ENCODE measurements at regions not wholly inside any gene's neighbourhood (a gene's known extent, or its start where the extent isn't known, plus 50 kb on each side); places are given as distances from the start of the nearest gene placed in this dataset.

DNA sequence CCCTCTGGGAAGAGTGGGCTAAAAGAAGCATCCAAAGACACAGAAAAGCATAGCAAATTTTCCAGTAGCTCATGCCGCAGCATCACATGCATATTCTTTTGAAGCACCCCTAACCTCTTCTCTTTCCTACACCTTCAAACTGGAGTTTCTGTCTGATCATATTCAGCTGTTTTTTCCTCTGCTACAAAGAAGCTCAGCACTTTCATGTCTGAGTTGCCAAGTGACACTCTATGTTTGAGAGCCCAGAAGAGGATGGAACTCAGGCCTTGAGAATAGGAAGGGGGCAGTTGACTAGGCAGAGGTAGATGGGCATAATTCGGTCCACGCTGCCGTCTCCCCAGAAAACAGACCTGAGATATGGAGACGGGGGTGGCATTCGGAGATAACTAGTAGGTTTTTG is 489.6 kb upstream of the NR2F2 start:
- TF ChIP-seq, protein P1, sequence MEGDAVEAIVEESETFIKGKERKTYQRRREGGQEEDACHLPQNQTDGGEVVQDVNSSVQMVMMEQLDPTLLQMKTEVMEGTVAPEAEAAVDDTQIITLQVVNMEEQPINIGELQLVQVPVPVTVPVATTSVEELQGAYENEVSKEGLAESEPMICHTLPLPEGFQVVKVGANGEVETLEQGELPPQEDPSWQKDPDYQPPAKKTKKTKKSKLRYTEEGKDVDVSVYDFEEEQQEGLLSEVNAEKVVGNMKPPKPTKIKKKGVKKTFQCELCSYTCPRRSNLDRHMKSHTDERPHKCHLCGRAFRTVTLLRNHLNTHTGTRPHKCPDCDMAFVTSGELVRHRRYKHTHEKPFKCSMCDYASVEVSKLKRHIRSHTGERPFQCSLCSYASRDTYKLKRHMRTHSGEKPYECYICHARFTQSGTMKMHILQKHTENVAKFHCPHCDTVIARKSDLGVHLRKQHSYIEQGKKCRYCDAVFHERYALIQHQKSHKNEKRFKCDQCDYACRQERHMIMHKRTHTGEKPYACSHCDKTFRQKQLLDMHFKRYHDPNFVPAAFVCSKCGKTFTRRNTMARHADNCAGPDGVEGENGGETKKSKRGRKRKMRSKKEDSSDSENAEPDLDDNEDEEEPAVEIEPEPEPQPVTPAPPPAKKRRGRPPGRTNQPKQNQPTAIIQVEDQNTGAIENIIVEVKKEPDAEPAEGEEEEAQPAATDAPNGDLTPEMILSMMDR (IDR thresholded peaks at IDR 0.05; ENCODE audit: borderline replicate concordance, control extremely low read depth, extremely low read depth, insufficient read depth, missing control alignments), result no peak
- DNase-seq (ENCODE audit: low spot score), result no peak
- in situ Hi-C loops (cut with MboI; ENCODE audit: low sequenced_read_pairs, unreplicated experiment), result no loop called here

DNA sequence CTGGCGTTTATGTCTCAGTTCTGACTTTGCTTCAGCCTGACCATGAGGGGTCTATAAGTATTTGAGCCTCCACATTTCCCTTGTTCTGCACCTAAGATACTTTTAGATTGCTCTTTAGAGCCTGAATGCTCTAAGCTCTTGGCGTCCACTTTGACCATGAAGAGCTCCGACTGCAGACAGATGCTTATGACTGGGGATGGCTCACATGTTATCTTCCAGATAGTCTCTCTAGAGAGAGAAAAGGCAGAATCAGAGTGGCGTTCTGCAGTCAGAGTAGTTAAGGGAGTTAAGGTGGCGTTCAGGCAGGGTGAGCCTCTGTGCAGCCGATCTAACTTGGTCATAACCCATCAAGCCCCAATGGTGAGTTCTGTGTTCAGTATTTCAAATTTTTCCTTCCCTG is 487.9 kb upstream of the NR2F2 start:
- DNase-seq (ENCODE audit: low spot score), result no peak
- in situ Hi-C loops (cut with MboI; ENCODE audit: low sequenced_read_pairs, unreplicated experiment), result no loop called here
- TF ChIP-seq, protein P1 (IDR thresholded peaks at IDR 0.05; ENCODE audit: borderline replicate concordance, control extremely low read depth, extremely low read depth, insufficient read depth, missing control alignments), result no peak

DNA sequence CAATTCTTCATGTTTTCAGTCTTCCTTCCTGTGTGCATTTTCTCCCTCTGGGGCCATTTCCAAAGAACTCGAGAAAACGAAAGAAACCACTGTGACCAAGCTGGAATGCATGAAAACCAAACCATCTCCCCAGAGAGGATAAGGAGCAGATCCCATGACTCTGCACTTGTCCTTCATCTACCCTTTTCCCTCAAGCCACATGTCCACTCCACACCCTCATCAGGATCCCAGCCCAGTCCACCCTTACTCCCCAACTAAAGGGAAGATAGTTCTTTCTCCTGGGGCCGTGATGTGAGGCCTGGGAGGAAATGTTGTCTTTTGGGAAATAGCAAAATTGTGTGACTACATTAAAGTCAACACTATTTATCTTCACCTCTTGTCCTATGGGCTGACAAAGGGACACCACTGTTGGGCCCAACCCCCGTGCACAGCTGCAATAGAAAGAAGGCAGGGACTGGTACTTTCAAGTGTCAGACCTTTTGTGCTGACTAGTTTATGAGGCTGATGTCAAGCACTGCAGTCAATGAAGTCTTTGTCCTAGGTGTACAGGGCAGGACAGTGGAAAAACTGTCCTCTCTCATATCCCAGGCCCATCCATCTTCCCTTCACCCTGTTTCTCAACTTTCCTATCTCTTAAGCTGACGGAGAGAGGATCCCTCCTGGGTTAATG is 487.1 kb upstream of the NR2F2 start:
- no peak for DNase-seq (ENCODE audit: low spot score)
- TF ChIP-seq, protein P1 (IDR thresholded peaks at IDR 0.05; ENCODE audit: borderline replicate concordance, control extremely low read depth, extremely low read depth, insufficient read depth, missing control alignments), result no peak
- in situ Hi-C loops (cut with MboI; ENCODE audit: low sequenced_read_pairs, unreplicated experiment), result no loop called here

DNA sequence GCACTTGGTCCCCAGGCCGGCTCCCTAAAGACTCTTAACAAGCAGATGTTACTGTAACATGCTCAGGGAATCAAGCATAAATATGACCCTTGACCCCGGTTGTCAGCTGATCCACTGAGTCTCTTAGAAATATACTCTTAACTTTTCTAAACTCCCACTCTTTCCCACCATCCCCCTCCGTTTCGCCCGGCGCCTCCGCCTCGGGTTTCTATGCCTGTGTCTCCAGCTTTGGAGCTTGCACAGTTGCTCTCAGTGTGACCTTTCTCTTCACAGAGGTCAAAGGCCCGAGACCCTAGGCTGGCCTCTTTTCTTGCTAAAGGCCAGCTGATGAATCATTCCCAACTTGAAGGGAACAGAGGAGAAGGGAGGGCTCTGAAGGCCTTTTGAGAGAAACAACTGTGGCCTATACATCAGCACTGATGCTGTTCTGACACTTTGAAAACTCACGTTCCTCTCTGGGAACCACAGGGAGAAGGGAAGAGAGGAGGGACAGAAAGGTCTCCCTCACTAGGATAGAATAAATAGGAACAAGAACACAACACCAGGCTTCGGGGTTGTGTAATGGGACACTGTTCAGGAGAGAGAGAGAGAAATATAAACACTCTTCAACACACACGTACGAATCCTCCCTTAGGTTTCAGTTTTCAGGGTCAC is 484.5 kb upstream of the NR2F2 start:
- DNase-seq (ENCODE audit: low spot score), result no peak
- in situ Hi-C loops (cut with MboI; ENCODE audit: low sequenced_read_pairs, unreplicated experiment), result no loop called here
- TF ChIP-seq, protein P1 (IDR thresholded peaks at IDR 0.05; ENCODE audit: borderline replicate concordance, control extremely low read depth, extremely low read depth, insufficient read depth, missing control alignments), result no peak

DNA sequence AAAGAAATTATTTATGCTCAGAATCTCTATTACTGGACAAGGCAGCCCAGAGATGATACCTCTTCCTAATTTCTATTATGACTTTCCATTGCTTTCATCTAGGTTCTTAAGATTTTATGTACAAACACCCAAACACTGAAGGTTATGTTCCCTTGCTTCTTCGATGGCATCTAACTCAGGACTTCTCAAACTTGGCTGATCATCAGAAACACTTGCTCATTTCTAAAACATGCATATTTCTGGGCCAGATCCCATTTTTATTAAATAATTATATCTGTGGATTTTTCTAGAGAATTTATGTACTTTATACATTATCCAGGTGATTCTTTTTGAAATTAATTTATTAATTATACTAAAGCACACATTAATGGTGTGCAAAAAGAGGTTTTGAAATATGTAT is 482.4 kb upstream of the NR2F2 start:
- no peak for DNase-seq (ENCODE audit: low spot score)
- TF ChIP-seq, protein P1 (IDR thresholded peaks at IDR 0.05; ENCODE audit: borderline replicate concordance, control extremely low read depth, extremely low read depth, insufficient read depth, missing control alignments), result no peak
- in situ Hi-C loops (cut with MboI; ENCODE audit: low sequenced_read_pairs, unreplicated experiment), result no loop called here

DNA sequence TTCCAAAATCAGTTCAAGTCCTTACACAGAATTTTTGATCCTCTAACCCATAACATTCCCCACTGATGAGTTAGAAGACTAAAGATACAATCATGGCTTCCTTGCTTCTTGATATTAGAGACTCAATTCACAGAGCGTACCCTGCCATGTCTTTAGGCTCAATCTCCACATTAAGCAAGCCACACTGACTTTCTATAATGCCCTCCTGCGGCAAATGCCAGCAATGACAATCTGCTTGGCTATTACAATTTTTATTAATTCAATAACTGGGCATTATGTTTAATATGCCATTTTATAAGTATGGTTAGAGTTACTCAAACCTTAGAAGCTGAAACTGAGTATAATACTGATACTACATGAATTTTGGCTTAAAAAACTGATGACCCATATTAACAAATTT is 479.7 kb upstream of the NR2F2 start:
- in situ Hi-C loops (cut with MboI; ENCODE audit: low sequenced_read_pairs, unreplicated experiment), result no loop called here
- DNase-seq (ENCODE audit: low spot score), result no peak

More for the DNA sequence above, 479.7 kb upstream of the NR2F2 start:
- TF ChIP-seq, protein P1 (IDR thresholded peaks at IDR 0.05; ENCODE audit: borderline replicate concordance, control extremely low read depth, extremely low read depth, insufficient read depth, missing control alignments), result no peak
